ENCODE measurements at regions not wholly inside any gene's neighbourhood (a gene's known extent, or its start where the extent isn't known, plus 50 kb on each side); places are given as distances from the start of the nearest gene placed in this dataset.

DNA sequence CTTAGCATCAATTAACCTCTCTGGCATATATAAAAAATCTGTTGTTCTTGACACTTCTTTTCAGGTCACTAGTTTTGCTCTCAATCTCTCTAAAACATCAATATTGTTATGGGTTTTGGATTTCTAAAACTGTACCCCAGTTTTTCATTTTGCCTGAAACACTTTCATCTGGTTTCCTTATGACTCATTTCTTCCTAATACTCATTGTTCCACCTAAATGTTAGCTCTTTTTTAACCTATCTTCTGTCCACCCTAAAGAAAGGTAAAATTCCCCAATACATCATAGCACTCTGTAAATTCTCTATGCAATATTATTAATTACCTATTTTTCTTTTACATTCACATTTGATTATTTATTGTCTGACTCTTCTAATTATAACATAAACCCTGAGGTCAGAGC is 575.5 kb upstream of the NDST4 start:
- TF ChIP-seq, protein P1, sequence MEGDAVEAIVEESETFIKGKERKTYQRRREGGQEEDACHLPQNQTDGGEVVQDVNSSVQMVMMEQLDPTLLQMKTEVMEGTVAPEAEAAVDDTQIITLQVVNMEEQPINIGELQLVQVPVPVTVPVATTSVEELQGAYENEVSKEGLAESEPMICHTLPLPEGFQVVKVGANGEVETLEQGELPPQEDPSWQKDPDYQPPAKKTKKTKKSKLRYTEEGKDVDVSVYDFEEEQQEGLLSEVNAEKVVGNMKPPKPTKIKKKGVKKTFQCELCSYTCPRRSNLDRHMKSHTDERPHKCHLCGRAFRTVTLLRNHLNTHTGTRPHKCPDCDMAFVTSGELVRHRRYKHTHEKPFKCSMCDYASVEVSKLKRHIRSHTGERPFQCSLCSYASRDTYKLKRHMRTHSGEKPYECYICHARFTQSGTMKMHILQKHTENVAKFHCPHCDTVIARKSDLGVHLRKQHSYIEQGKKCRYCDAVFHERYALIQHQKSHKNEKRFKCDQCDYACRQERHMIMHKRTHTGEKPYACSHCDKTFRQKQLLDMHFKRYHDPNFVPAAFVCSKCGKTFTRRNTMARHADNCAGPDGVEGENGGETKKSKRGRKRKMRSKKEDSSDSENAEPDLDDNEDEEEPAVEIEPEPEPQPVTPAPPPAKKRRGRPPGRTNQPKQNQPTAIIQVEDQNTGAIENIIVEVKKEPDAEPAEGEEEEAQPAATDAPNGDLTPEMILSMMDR (IDR thresholded peaks at IDR 0.05), result no peak
- TF ChIP-seq POLR2AphosphoS5 (IDR thresholded peaks at IDR 0.05) (no peak), POLR2A (IDR thresholded peaks at IDR 0.05) (no peak)
- H3K27ac ChIP-seq, result no peak overlapping the region
- intact Hi-C loops (cut with DNase I), result no loop called here

DNA sequence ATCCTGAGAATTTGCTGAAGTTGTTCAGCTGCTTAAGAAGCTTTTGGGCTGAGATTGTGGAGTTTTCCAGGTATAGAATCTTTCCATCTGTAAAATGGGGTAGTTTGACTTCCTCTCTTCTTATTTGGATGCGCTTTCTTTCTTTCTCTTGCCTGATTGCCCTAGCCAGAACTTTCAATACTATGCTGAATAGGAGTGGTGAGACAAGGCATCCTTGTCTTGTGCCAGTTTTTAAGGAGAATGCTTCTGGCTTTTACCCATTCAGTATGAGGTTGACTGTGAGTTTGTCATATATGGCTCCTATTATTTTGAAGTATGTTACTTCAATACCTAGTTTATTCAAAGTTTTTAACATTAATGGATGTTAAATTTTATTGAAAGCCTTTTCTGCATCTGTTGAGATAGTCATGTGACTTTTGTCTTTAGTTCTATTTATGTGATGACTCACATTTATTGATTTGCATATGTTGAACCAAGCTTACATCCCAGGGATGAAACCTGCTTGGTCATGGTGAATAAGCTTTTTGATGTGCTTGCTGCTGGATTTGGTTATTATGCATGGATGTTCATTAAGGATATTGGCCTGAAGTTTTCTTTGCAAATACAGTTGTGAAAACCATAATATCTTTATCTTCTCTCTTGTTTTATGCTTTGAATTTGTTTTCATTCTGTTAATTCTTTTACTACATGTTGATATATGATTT is 573.8 kb upstream of the NDST4 start:
- intact Hi-C loops (cut with DNase I), result no loop called here
- DNase-seq (ENCODE audit: low spot score), result no peak
- 90% methylated on average over 1 of the region's 1 CpG for WGBS
- Histone ChIP-seq H3K27me3 (replicated peaks; ENCODE audit: insufficient read depth) (no peaks in the 10 kb centered on the region), H3K4me1 (replicated peaks) (no peaks in the 10 kb centered on the region), H3K27ac (no peak overlapping the region), H3K4me3 (no peak overlapping the region), H3K36me3 (no peaks in the 10 kb centered on the region), H3K9me3 (no peaks in the 10 kb centered on the region)
- TF ChIP-seq POLR2AphosphoS5 (IDR thresholded peaks at IDR 0.05) (no peak), POLR2A (IDR thresholded peaks at IDR 0.05) (no peak)
- TF ChIP-seq, protein P1 (IDR thresholded peaks at IDR 0.05), result no peak

More for the DNA sequence above, 575.5 kb upstream of the NDST4 start:
- no peak for DNase-seq (ENCODE audit: low spot score)
- H3K36me3 ChIP-seq, result no peaks in the 10 kb centered on the region
- H3K9me3 ChIP-seq, result no peaks in the 10 kb centered on the region
- no peak overlapping the region for H3K4me3 ChIP-seq
- no peaks in the 10 kb centered on the region for H3K4me1 ChIP-seq (replicated peaks)
- H3K27me3 ChIP-seq (replicated peaks; ENCODE audit: insufficient read depth), result no peaks in the 10 kb centered on the region

DNA sequence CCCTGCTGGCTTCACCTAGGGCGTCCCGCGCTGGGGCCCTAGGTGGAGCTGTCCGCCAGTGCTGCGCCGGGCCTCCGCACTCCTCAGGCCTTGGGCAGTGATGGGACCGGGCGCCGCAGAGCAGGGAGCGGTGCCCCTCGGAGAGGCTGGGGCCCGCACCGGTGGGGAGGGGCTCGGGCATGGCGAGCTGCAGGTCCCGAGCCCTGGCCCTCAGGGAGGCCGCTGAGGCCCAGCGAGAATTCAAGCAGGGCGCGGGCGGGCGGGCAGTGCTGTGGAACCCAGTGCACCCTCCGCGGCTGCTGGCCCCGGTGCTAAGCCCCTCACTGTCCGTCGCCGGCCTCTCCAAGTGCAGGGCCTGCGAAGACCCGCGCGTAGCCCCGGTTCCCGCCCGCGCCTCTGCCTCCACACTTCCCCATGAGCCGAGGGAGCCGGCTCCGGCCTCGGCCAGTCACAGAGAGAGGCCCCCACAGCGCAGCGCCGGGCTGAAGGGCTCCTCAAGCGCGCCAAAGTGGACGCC is 565.1 kb upstream of the NDST4 start:
- Histone ChIP-seq H3K9me3 (no peaks in the 10 kb centered on the region), H3K27me3 (replicated peaks; ENCODE audit: insufficient read depth) (no peaks in the 10 kb centered on the region), H3K4me3 (no peak overlapping the region), H3K4me1 (replicated peaks) (no peaks in the 10 kb centered on the region), H3K27ac (no peak overlapping the region), H3K36me3 (no peaks in the 10 kb centered on the region)
- TF ChIP-seq, protein P1 (IDR thresholded peaks at IDR 0.05), result no peak
- TF ChIP-seq POLR2A (IDR thresholded peaks at IDR 0.05), result no peak
- 94% methylated on average over 36 of the region's 47 CpGs for WGBS
- no peak for DNase-seq (ENCODE audit: low spot score)
- intact Hi-C loops (cut with DNase I), result no loop called here

DNA sequence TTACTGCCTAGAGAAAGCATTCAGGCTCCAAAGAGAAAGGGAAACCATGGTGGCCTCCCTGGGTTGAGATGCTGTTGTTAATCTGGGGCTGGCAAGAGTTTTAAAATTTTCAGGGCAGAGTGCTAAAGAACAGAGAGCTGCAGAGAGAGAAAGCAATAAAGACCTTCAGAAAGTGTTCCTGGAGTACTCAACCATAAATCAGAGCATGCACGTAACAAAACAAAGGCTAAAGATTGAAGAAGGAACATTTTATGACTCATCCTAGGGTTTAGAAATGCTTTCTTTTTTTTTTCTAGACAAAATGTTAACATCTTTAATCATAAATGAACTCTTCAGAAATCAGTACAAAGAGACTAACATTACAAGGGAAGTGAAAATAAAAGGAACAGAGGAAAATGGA is 562.3 kb upstream of the NDST4 start:
- 17% methylated on average over 1 of the region's 1 CpG for WGBS
- Histone ChIP-seq H3K36me3 (no peaks in the 10 kb centered on the region), H3K9me3 (no peaks in the 10 kb centered on the region), H3K4me1 (replicated peaks) (no peaks in the 10 kb centered on the region), H3K27ac (no peak overlapping the region), H3K4me3 (no peak overlapping the region), H3K27me3 (replicated peaks; ENCODE audit: insufficient read depth) (no peaks in the 10 kb centered on the region)
- no peak for DNase-seq (ENCODE audit: low spot score)
- intact Hi-C loops (cut with DNase I), result no loop called here
- no peak for TF ChIP-seq POLR2AphosphoS5 (IDR thresholded peaks at IDR 0.05)
- TF ChIP-seq, protein P1 (IDR thresholded peaks at IDR 0.05), result no peak

DNA sequence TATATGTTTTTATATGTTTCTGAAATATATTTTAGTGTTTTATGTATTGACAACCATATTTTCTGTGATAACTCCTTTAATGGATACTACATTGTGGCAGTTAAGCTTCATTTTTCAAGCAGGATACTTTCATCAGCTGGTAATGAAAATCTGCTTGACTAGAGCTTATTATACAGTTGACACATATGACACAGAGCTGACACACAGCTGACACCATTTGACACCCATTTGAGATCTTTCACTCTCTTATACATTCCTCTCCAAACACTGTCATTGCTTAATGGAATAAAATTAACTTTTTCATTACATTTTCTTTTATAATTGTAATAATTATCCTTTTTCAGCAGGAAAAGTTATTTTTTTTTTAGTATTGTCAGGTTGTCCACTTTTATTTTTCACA is 561.1 kb upstream of the NDST4 start:
- Histone ChIP-seq H3K27ac (no peak overlapping the region), H3K27me3 (replicated peaks; ENCODE audit: insufficient read depth) (no peaks in the 10 kb centered on the region), H3K36me3 (no peaks in the 10 kb centered on the region), H3K4me1 (replicated peaks) (no peaks in the 10 kb centered on the region), H3K4me3 (no peak overlapping the region), H3K9me3 (no peaks in the 10 kb centered on the region)
- TF ChIP-seq, protein P1 (IDR thresholded peaks at IDR 0.05), result no peak
- no peak for TF ChIP-seq POLR2AphosphoS5 (IDR thresholded peaks at IDR 0.05)
- intact Hi-C loops (cut with DNase I), result no loop called here
- no peak for DNase-seq (ENCODE audit: low spot score)
